SU-DHL-6 (cell line): ENCODE measurements at regions not wholly inside any gene's neighbourhood (a gene's known extent, or its start where the extent isn't known, plus 50 kb on each side); places are given as distances from the start of the nearest gene placed in this dataset.

Source experiments
- H2AFZ ChIP-seq: fragments of 200-600 bp; sonication (generic); 2 replicates; pipeline ENCODE4 v1.6.1; 2014; ENCODE audit warnings: low read depth, mild to moderate bottlenecking, moderate library complexity, mixed read lengths, antibody characterized with exemption, low read length; ENCODE audit not compliant: severe bottlenecking
- H3F3A ChIP-seq: fragments of 200-600 bp; shearing (Covaris generic); 2 replicates; pipeline ENCODE4 v1.6.0; 2016; ENCODE audit warnings: antibody characterized with exemption, mild to moderate bottlenecking; ENCODE audit not compliant: insufficient read depth
- H3K27ac ChIP-seq: fragments of 200-600 bp; sonication (generic); 2 replicates; pipeline ENCODE4 v1.5.1; 2016; ENCODE audit warnings: low read depth, mild to moderate bottlenecking, low read length, moderate library complexity, mixed read lengths
- H3K27me3 ChIP-seq: fragments of 200-600 bp; sonication (generic), shearing (Covaris generic); 2 replicates; pipeline ENCODE4 v1.6.0; 2014; ENCODE audit warnings: mild to moderate bottlenecking, low read length
- H3K36me3 ChIP-seq: fragments of 200-600 bp; sonication (generic); 2 replicates; pipeline ENCODE4 v1.6.1; 2014; ENCODE audit warnings: mild to moderate bottlenecking, low read length, mixed read lengths
- H3K4me2 ChIP-seq: fragments of 300-600, 200-600 bp; shearing (Covaris generic), sonication (generic); 2 replicates; pipeline ENCODE4 v1.6.0; 2014; ENCODE audit warnings: low read length, low read depth, mild to moderate bottlenecking; ENCODE audit not compliant: poor library complexity, severe bottlenecking
- H3K4me3 ChIP-seq: fragments of 200-600 bp; sonication (generic); 2 replicates; pipeline ENCODE4 v1.5.1; 2014; ENCODE audit warnings: antibody characterized with exemption, low read length, mild to moderate bottlenecking, mixed read lengths; ENCODE audit not compliant: insufficient read depth, poor library complexity, severe bottlenecking
- H3K79me2 ChIP-seq: fragments of 200-600 bp; sonication (generic); 2 replicates; pipeline ENCODE4 v1.6.1; 2014; ENCODE audit warnings: mild to moderate bottlenecking, low read length, moderate library complexity; ENCODE audit not compliant: insufficient read depth
- H3K9ac ChIP-seq: fragments of 200-600 bp; sonication (generic); 2 replicates; pipeline ENCODE4 v1.7.0; 2014; ENCODE audit warnings: mild to moderate bottlenecking, low read length
- H3K9me2 ChIP-seq: fragments of 200-600 bp; sonication (generic); replicated peaks from 2 replicates; pipeline ENCODE4 v1.6.1; 2014; ENCODE audit warnings: low read length; ENCODE audit not compliant: insufficient read depth
- H3K9me3 ChIP-seq: fragments of 200-600 bp; sonication (generic); 2 replicates; pipeline ENCODE4 v1.6.1; 2014; ENCODE audit warnings: low read length, mixed read lengths; ENCODE audit not compliant: insufficient read depth
- H4K20me1 ChIP-seq: fragments of 200-600 bp; sonication (generic); 2 replicates; pipeline ENCODE4 v1.6.1; 2014; ENCODE audit warnings: low read depth, mild to moderate bottlenecking, antibody characterized with exemption, low read length, moderate library complexity, mixed read lengths
- CTCF ChIP-seq: fragments of 200-600 bp; sonication (generic); IDR thresholded peaks from one replicate; pipeline ENCODE4 v1.5.1; 2017; ENCODE audit warnings: antibody characterized with exemption, mild to moderate bottlenecking, low read length, moderate library complexity; ENCODE audit not compliant: insufficient read depth, poor library complexity, severe bottlenecking
- EZH2phosphoT487 ChIP-seq: fragments of 200-600 bp; sonication (generic), shearing (Covaris generic); conservative IDR thresholded peaks from 2 replicates; pipeline ENCODE4 v1.6.1; 2018; ENCODE audit warnings: mild to moderate bottlenecking, antibody characterized with exemption, low read length, moderate library complexity, mixed read lengths

- Histone ChIP-seq H4K20me1 (no peaks in the 10 kb centered on the region), H3K27me3 (no peaks in the 10 kb centered on the region), H3K4me3 (no peak overlapping the region), H3K36me3 (no peaks in the 10 kb centered on the region), H3K4me2 (no peak overlapping the region), H3F3A (no peaks in the 10 kb centered on the region), H3K9me3 (no peaks in the 10 kb centered on the region), H3K9ac (no peak overlapping the region), H3K79me2 (no peaks in the 10 kb centered on the region), H2AFZ (no peak overlapping the region), H3K9me2 (no peaks in the 10 kb centered on the region), H3K27ac (no peak overlapping the region)
- TF ChIP-seq CTCF, result no peak
- TF ChIP-seq EZH2phosphoT487, result no peak
Measured at GRCh38 chr13:76797361-76797760, 88.8 kb downstream of the KCTD12 start.

DNA sequence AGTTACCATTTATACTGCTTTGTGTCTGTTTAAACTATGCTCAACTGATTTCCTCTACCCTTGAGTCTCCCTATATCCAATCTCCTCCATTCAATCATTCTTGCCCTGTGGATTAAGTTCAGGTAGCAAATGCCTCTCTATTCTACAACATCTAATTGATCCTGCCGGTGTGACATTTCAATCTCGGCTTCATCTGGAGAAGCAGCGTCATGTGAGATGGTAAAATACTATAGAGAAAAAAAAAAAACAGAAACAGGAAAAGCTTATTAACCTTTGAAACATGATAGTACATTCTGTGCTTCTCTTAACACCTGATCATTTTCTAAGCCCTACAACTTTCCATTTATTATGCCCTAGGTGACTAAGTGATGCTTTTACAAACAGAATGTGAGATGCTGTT lies 89.4 kb downstream of the KCTD12 start:
- no peaks in the 10 kb centered on the region for H3K27me3 ChIP-seq
- H3K4me2 ChIP-seq, result no peak overlapping the region
- H3K9me3 ChIP-seq, result no peaks in the 10 kb centered on the region
- no peak overlapping the region for H3K9ac ChIP-seq
- H2AFZ ChIP-seq, result no peak overlapping the region
- no peaks in the 10 kb centered on the region for H3K36me3 ChIP-seq
- TF ChIP-seq EZH2phosphoT487 (no peak), CTCF (no peak)
- no peaks in the 10 kb centered on the region for H3K9me2 ChIP-seq
- no peaks in the 10 kb centered on the region for H3F3A ChIP-seq
- H4K20me1 ChIP-seq, result no peaks in the 10 kb centered on the region
- no peak overlapping the region for H3K27ac ChIP-seq
- H3K4me3 ChIP-seq, result no peak overlapping the region
- H3K79me2 ChIP-seq, result no peaks in the 10 kb centered on the region

- H4K20me1 ChIP-seq, result no peaks in the 10 kb centered on the region
- H3K36me3 ChIP-seq, result no peaks in the 10 kb centered on the region
- H3F3A ChIP-seq, result no peaks in the 10 kb centered on the region
- no peak overlapping the region for H3K27ac ChIP-seq
- H3K9me2 ChIP-seq, result no peaks in the 10 kb centered on the region
- H3K4me3 ChIP-seq, result no peak overlapping the region
- H3K4me2 ChIP-seq, result no peak overlapping the region
- H3K9me3 ChIP-seq, result no peaks in the 10 kb centered on the region
- TF ChIP-seq EZH2phosphoT487 (no peak), CTCF (no peak)
- no peak overlapping the region for H3K9ac ChIP-seq
- no peaks in the 10 kb centered on the region for H3K27me3 ChIP-seq
- no peaks in the 10 kb centered on the region for H3K79me2 ChIP-seq
- no peak overlapping the region for H2AFZ ChIP-seq
Measured at GRCh38 chr13:76795701-76796695, 90.2 kb downstream of the KCTD12 start.
